DND-41 (cell line): ENCODE measurements at regions not wholly inside any gene's neighbourhood (a gene's known extent, or its start where the extent isn't known, plus 50 kb on each side); places are given as distances from the start of the nearest gene placed in this dataset.

Source experiments
- CTCF ChIP-seq: IDR thresholded peaks from 2 replicates; pipeline ENCODE4 v1.5.1; 2012; ENCODE audit warnings: borderline replicate concordance, low read length, moderate library complexity, mild to moderate bottlenecking; ENCODE audit not compliant: poor library complexity, severe bottlenecking; ENCODE audit errors: extremely low read depth
- EZH2 ChIP-seq: IDR thresholded peaks from 3 replicates; pipeline ENCODE4 v1.6.1; 2012; ENCODE audit warnings: borderline replicate concordance, low read depth, mild to moderate bottlenecking, moderate library complexity, low read length, inconsistent platforms; ENCODE audit not compliant: severe bottlenecking

GRCh38 chr13:90258129-90258528 is 1089.4 kb upstream of the MIR17HG start:
- no peak for TF ChIP-seq CTCF
- TF ChIP-seq EZH2, result no peak
